Activated T-helper 9 cell treated with anti-CD3 and anti-CD28 coated beads, Interleukin-2, amount 50 U/mL, for 16 hours (primary cell): ENCODE measurements at regions not wholly inside any gene's neighbourhood (a gene's known extent, or its start where the extent isn't known, plus 50 kb on each side); places are given as distances from the start of the nearest gene placed in this dataset.

Source experiments
- DNase-seq: peaks from one replicate; pipeline ENCODE4 v3.0.0-alpha.2; 2020; ENCODE audit warnings: low read depth

GRCh38 chr6:105763866-105764265, 322.3 kb upstream of the PRDM1 start:
- no peak for DNase-seq

DNA sequence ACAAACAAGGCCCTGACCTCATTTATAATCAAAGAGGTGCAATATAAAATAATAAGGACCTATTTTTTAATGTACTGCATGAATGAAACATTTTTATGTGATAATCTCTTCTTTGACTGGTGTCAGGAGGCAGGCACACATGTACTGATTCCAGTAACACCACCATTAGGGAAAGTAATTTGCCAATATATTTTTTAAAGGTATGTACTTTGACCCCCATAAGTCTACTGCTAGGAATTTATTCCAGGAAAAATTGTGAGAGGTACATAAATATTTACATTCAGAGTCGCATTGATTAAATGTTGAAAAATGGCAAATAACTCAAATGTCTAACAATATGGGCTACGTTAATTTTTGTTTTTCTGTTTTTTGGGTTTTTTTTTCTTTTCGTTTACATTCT, 325.4 kb upstream of the PRDM1 start:
- no peak for DNase-seq

- no peak for DNase-seq
Measured at GRCh38 chr6:105759946-105760345, 326.2 kb upstream of the PRDM1 start.

DNA sequence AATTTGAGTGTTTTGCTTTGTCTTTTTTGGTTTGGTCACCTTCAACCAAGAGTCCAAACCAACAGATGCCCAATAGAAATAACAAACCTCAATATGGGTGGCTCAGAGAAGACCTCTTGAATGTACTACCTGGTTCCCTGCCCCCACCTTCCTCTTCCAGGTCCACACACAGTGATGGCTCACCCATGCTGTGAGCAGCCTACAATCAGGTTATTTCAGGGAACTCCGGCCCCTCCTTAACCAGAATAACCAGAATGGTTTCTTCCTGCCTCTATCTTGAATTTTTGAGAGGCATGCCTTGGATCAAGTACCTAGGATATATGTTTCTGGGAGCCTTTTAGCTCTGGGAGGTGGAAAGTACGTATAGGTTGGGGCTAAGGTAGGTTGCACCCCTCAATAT, 327.1 kb upstream of the PRDM1 start:
- no peak for DNase-seq

GRCh38 chr6:105757512-105758200, 328.5 kb upstream of the PRDM1 start:
- DNase-seq = no peak

DNA sequence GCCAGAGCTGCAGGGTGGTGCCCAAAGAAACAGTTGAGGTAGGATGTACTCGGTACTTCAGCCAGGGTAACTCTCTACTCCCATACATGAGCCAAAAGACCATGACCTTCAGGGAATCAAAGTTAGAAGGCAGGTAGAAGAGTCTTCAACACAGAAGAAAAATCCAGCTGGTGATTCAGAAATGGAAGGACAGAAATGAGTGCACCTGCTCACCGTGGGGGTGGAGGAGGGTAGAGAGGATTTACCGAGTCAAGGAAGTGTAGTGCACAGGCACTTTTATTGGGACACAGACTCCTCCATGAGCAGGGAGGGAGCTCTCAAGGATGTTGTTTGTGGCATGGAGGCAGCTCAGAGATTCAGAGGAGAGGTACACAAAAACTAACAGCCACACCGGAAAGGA, 330.3 kb upstream of the PRDM1 start:
- DNase-seq = no peak

DNA sequence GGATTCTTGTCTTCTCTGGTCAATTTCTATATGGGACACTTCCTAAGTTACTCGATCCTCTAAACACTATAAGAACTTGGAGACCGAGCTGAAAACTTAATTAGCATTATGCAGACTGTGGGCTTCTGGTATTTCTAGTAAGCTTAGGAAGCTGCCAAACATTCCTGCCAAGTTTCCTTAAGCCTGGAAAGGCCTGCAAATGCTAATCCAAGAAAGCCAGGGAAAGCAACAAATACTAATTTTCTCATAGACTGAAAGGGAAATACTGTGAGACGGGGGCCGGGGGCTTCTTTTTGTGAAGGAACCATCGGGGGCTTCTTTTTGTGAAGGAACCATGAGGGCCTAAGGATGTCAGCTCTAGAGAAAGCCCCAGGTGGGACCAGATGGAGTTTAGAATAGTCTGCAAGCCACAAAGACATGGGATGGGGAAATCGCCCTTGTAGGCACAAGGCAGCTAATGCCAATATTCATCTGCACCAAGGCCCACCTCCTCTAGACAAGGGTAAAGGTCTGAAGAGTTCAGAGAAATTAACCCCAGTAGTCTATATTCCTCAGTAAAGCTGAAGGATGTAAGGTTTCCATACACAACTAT, 332.4 kb upstream of the PRDM1 start:
- no peak for DNase-seq

DNA sequence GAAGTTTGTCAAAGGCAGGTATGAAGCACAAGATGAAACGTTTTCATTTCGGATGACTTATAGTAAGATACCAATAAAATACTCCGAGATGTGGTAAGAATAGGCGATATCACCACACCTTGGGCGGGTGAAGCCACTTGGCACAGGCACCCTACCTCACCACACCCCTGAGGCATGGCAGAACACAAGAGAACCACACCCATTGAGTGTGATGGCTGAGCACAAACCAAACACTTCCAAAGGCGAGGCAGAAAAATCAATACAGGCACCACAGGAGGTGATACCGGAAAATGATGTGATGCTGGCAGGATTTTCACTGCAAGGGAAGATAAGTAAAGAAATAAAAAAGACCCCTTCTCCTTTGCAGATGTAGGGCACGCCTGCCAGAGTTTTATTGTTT, 332.9 kb upstream of the PRDM1 start:
- no peak for DNase-seq

DNA sequence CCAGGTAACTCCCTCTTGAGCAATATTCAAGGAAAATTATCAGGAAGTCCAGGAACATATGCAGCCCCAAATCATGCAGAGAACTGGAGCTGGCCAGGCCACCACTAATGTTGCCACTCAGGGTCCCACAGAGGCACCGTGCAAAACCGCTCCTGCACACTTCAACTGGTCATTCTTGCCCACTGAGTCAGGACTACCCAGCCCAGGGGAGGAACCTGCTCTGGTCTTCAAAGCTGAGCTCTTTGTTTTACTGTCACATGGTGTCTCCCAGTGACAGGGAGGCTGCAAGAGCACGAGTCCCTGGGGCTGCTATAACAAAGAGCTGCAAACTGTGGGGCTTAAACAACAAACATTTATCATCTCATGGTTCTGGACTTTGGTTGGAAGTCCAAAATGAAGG, 336.0 kb upstream of the PRDM1 start:
- no peak for DNase-seq

DNA sequence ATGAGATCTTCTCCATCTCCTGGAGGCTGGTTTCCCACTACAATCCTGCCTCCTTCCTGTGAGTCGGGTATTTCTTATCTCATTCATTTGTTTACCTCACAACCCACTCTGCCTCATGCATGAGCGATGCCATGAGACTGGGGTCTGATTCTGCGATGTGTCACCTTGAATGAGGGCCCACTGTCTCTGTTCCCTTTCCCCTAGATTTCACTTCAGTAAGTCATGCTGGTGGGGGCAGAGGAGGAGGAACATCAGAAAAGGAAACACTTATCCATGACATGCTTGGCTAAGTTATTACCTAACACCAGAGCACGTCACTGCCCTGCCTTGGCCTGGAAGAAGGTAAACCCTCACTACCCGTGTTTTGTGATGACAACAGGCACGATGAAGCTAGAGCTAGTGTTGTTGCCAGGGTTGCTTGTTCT, 337.4 kb upstream of the PRDM1 start:
- no peak for DNase-seq

GRCh38 chr6:105747823-105748405, 338.2 kb upstream of the PRDM1 start:
- DNase-seq = no peak

GRCh38 chr6:105746509-105746908, 339.6 kb upstream of the PRDM1 start:
- DNase-seq = no peak

- no peak for DNase-seq
Measured at GRCh38 chr6:105746130-105746505, 340.0 kb upstream of the PRDM1 start.

GRCh38 chr6:105745464-105746129, 340.5 kb upstream of the PRDM1 start:
- no peak for DNase-seq

DNA sequence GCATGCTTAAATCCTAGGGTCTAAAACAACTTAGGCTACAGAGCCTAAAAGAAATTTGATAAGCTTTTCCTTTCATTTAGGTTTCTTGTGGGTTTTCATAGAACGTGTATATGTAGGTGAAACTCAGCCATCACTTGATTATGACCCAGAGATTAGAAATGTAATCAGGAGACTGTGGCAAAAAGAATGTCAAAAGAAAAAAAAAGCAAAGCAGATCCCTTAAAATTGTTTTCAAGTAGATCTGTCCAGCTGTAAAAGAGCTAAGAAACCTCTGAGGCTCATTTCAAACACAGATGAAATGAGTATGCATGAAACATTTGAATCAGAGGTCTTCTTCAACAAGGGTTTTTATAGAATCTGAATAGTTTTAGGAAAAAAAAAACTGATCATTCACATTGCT, 341.3 kb upstream of the PRDM1 start:
- no peak for DNase-seq

DNA sequence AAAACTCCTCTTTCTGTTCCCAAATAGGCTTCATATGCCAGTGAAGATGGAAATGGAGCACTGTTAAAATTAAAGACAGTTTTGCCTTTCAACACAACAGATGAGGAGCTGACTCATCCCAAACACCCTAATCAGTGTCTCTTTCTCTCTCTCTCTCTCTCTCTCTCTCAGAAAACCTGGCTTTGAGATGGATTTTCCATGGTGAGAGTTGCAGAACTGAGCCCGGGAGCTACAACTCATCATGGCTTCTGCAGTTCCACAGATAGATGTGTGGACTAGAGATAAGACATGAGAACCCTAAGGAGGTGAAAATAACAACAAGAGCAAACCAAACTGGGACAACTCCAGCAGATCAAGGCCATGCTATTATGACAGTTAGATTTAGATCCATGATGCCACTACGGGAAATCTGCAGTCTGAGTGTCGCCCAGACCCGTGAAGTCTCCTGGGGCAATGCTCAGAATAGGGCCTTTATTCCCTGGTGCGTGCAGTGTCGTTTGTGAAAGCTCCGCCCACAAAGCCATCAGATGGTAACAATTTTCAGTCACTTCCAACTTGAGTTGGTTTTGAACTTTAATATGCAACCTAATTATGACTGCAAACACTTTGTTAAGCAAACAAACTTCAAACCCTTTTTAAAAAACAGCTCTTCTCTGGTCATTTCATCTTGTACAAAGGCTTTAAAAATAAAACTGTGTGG, 338.2 kb upstream of the PREP start:
- DNase-seq = no peak

DNA sequence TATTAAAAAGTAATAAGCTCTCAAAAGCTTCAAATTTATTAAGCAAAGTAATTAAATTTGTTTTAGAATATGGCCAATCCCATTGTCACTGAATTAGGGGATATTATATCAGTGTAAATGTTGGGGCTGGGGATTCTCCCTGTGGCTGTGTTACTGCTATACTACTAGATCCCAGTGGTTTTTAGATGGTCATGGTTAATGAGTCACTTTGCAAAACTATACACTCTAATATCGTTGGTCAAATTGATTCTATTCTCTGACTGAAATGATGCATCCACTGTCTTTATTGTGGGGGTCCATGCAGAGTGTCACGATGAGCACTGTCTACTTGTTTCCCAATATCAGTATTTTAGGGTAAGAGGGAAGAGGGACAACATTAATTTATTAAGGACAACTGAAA, 336.9 kb upstream of the PREP start:
- no peak for DNase-seq

DNA sequence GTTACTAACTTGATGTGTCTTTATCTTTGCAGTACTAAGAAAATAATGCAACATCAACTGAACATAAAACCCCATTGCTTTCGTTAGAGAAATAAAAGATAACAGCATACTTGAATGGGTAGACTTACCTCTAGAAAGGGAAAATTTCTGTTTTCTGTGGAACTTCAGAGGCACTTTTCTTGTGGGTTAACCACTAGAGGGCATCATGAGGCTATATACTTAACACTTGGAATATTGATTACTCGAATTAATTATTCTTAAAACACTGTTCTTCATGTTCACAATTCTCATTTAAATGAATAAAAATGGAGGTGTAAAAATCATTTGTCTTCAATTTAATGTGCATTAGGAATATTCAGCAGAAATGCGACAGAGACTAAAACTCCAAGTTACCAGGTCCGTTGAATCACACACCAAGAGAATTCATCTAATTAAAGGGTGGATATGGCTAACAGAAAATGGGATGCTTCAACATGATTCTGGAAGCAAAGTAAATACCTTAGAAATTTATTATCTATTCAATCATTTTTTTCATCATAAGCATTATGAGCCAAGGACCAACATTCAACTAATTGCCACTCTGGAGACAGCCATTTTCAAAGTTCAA, 330.8 kb upstream of the PREP start:
- DNase-seq = no peak

DNA sequence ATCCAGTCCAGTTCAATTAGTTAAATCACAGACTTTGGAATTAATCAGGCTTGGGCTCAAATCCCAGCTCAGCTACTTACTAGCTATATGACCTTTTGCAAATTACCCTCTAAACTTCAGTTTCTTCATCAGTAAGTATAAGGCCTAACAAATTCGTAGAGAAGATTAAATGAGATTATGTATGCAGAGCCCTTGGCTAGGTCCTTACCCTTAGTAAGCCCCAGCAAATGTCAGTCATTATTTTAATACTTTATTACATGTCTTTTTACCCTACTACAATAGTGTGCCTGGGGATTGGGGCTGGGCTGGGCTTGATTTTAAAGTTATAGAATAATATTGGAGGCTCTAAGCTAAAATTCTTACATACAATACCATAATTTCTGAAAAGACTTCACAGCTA, 326.1 kb upstream of the PREP start:
- DNase-seq = no peak

DNA sequence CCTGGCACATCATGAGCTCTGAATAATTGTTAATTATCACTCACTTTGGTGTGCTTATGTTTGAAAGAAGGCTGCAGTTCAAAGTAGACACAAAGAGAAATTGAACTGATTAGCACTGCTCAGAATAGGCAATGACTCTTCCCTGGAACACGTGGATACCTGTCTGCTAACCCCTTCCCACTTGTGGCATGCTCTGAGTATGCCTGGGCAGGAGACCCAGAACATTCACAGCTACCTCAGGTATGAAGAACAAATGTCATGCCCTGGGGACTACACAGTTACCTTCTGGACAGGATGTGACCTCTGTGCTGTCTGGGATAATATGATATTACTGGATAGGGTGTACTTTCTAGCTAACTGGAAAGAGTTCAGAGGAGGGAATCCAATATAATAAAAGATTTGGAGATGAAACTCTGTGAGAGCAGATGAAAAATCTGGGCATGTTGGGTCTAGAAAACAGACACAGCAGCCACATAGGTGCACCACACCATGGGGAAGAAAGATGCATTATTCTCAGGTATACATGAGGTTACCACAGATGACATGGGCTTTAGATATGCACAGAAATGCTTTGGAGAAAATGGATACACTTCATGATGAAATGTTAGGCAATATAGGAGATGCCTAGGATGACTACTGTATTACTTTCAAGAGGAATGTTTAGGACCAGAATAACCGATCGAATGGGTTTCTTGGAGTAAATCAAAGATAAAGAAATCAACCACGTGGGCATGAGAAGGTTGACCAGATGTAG, 324.2 kb upstream of the PREP start:
- DNase-seq = no peak

GRCh38 chr6:105714846-105715245, 312.0 kb upstream of the PREP start:
- no peak for DNase-seq
